ENCODE measurements at regions not wholly inside any gene's neighbourhood (a gene's known extent, or its start where the extent isn't known, plus 50 kb on each side); places are given as distances from the start of the nearest gene placed in this dataset.
"Not testable (repeated sequence)": the region's sequence is repeated elsewhere in the genome, so short reads cannot be mapped to it uniquely, and the experiment has no call there.

- ChIA-PET CTCF (no interaction called here), POLR2A (no interaction called here)
- H3K27ac Mint-ChIP-seq: no peak overlapping the region
- no peak for ATAC-seq
- H3K9me3 Mint-ChIP-seq: peaks cover 7% of the 10 kb centered on the region
- intact Hi-C loops (cut with micrococcal nuclease): no loop called here
- H3K4me1 Mint-ChIP-seq (ENCODE audit: low read depth): no peaks in the 10 kb centered on the region
- DNase-seq: no peak
- no peaks in the 10 kb centered on the region for H3K36me3 Mint-ChIP-seq (ENCODE audit: low read depth)
- H3K27me3 Mint-ChIP-seq: no peaks in the 10 kb centered on the region
- no peak for TF ChIP-seq CTCF (IDR thresholded peaks at IDR 0.05)
- no peak overlapping the region for H3K4me3 Mint-ChIP-seq
Observed at GRCh38 chr11:97908354-97908753, 1112.4 kb upstream of the CNTN5 start.

- H3K27me3 Mint-ChIP-seq: no peaks in the 10 kb centered on the region
- no peaks in the 10 kb centered on the region for H3K36me3 Mint-ChIP-seq (ENCODE audit: low read depth)
- peaks cover 7% of the 10 kb centered on the region for H3K9me3 Mint-ChIP-seq
- no peak overlapping the region for H3K4me3 Mint-ChIP-seq
- no peaks in the 10 kb centered on the region for H3K4me1 Mint-ChIP-seq (ENCODE audit: low read depth)
- DNase-seq (no peak), ATAC-seq (no peak)
- POLR2A ChIA-PET: no interaction called here
- intact Hi-C loops (cut with micrococcal nuclease): no loop called here
- no peak for TF ChIP-seq CTCF (IDR thresholded peaks at IDR 0.05)
- no peak overlapping the region for H3K27ac Mint-ChIP-seq
- CTCF ChIA-PET: interaction anchor here (1.0 kb wide), 1 partner anchor 27 kb away, joined by 3 read pairs; no protein-coding TSS in a partner anchor
Observed at GRCh38 chr11:97909614-97910399, 1110.9 kb upstream of the CNTN5 start.

- ChIA-PET CTCF (no interaction called here), POLR2A (no interaction called here)
- Mint-ChIP-seq H3K4me1 (ENCODE audit: low read depth) (no peaks in the 10 kb centered on the region), H3K4me3 (no peak overlapping the region), H3K9me3 (peaks cover 2% of the 10 kb centered on the region), H3K27ac (no peak overlapping the region), H3K36me3 (ENCODE audit: low read depth) (no peaks in the 10 kb centered on the region), H3K27me3 (no peaks in the 10 kb centered on the region)
- no peak for TF ChIP-seq CTCF (IDR thresholded peaks at IDR 0.05)
- no peak for ATAC-seq
- DNase-seq: no peak
- intact Hi-C loops (cut with micrococcal nuclease): no loop called here
Observed at GRCh38 chr11:97912629-97913028, 1108.1 kb upstream of the CNTN5 start.

GRCh38 chr11:97922933-97923332 is 1097.8 kb upstream of the CNTN5 start:
- POLR2A ChIA-PET; ATAC-seq; intact Hi-C loops (cut with micrococcal nuclease); H3K27me3 Mint-ChIP-seq; H3K27ac Mint-ChIP-seq; H3K4me1 Mint-ChIP-seq (ENCODE audit: low read depth); DNase-seq; H3K36me3 Mint-ChIP-seq (ENCODE audit: low read depth); H3K4me3 Mint-ChIP-seq; CTCF ChIA-PET: not testable (repeated sequence)
- peaks cover 16% of the 10 kb centered on the region for H3K9me3 Mint-ChIP-seq

GRCh38 chr11:97934572-97935208 is 1086.1 kb upstream of the CNTN5 start:
- TF ChIP-seq CTCF (IDR thresholded peaks at IDR 0.05): no peak
- no peaks in the 10 kb centered on the region for H3K27me3 Mint-ChIP-seq
- H3K4me3 Mint-ChIP-seq: no peak overlapping the region
- no peaks in the 10 kb centered on the region for H3K36me3 Mint-ChIP-seq (ENCODE audit: low read depth)
- H3K9me3 Mint-ChIP-seq: peaks cover 10% of the 10 kb centered on the region
- ChIA-PET POLR2A (no interaction called here), CTCF (no interaction called here)
- H3K4me1 Mint-ChIP-seq (ENCODE audit: low read depth): no peaks in the 10 kb centered on the region
- H3K27ac Mint-ChIP-seq: no peak overlapping the region
- no peak for ATAC-seq
- no peak for DNase-seq
- intact Hi-C loops (cut with micrococcal nuclease): no loop called here
